AG04449 (cell line): ENCODE measurements at regions not wholly inside any gene's neighbourhood (a gene's known extent, or its start where the extent isn't known, plus 50 kb on each side); places are given as distances from the start of the nearest gene placed in this dataset.

Source experiments
- CTCF ChIA-PET: fragments of 350-600 bp; formaldehyde crosslinking; extraction: SDS; loops from one replicate; lab custom pipeline; 2021; ENCODE audit warnings: antibody characterized with exemption; lab: Yijun Ruan, JAX
- POLR2A ChIA-PET: fragments of 400-600, 350-600 bp; formaldehyde crosslinking; extraction: SDS; loops from one replicate; lab custom pipeline; 2020; ENCODE audit warnings: antibody characterized with exemption, inconsistent platforms; lab: Yijun Ruan, JAX
- DNase-seq: peaks from one replicate; pipeline ENCODE4 v3.0.0-alpha.2; 2010; ENCODE audit warnings: low read depth, low spot score
- H3K4me3 ChIP-seq: 2 replicates; pipeline ENCODE4 v1.5.1; 2011; ENCODE audit warnings: low read depth, mild to moderate bottlenecking, control low read depth, low read length
- CTCF ChIP-seq: IDR thresholded peaks from one replicate; pipeline ENCODE4 v1.5.1; 2011; ENCODE audit warnings: mild to moderate bottlenecking, moderate library complexity, low read length, control low read depth, inconsistent platforms; ENCODE audit not compliant: insufficient read depth; ENCODE audit errors: missing control alignments

DNA sequence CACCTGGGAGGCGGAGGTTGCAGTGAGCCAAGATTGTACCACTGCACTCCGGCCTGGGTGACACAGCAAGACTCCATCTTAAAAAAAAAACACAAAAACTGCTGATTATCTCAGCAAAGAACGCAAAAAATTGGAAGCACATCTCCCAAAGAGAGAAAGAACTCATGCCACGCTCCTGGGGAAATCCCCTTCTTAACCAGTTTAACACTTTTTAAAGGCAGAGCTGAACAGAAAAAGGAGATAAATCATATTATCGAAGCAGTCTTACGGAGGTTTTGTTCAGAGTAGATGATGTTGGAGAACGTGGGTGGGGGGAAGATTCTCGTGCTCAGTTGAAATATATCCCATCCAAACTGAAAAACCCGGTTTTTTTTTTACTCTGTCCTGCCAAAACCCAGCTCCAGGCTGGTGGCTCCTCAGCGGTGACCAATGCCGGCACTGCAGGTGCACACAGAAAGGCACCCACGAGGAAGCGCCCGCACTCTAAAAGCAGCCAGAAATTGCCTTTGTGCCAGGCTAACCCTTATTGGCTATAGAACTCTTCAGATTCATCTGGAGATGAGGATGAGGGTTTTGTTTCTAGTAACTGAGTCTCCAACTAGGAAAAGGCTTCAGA is 100.2 kb upstream of the PARP11 start:
- DNase-seq, result no peak
- no peak overlapping the region for H3K4me3 ChIP-seq
- no peak for TF ChIP-seq CTCF
- ChIA-PET POLR2A (no interaction called here), CTCF (no interaction called here)

DNA sequence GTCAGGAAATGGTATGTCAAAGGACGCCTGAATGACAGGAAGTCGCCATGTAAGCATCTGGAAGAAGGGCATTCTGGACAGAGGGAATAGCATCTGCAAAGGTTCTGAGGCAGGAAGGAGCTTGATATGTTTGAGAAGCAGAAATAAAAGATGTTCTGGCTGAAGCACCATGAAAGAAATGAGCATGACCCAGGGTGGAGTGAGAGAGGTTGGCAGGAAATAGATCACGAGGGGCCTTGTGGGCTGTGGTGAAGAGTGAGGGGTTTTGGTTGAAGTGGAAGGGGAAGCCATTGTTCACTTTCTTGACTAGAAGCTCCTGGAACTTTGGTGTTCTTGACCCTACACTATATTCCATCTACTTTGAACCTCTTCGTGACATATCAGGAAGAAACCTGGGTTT is 99.4 kb upstream of the PARP11 start:
- H3K4me3 ChIP-seq, result no peak overlapping the region
- CTCF ChIA-PET, result no interaction called here
- POLR2A ChIA-PET, result no interaction called here
- DNase-seq, result no peak
- no peak for TF ChIP-seq CTCF

GRCh38 chr12:3968523-3968922 is 95.3 kb upstream of the PARP11 start:
- no peak overlapping the region for H3K4me3 ChIP-seq
- DNase-seq, result no peak
- POLR2A ChIA-PET, result no interaction called here
- TF ChIP-seq CTCF, result no peak
- CTCF ChIA-PET, result interaction anchor here (1.3 to 2.7 kb wide), 2 partner anchors 70 to 309 kb away, joined by 4 to 11 read pairs; no protein-coding TSS in a partner anchor

- CTCF ChIA-PET, result interaction anchor here (1.3 kb wide), 1 partner anchor 71 kb away, joined by 4 read pairs; no protein-coding TSS in a partner anchor
Measured at GRCh38 chr12:3967556-3968160, 94.5 kb upstream of the PARP11 start.

GRCh38 chr12:3966376-3966775 is 93.2 kb upstream of the PARP11 start:
- CTCF ChIA-PET, result no interaction called here
- POLR2A ChIA-PET, result no interaction called here
- no peak for DNase-seq
- TF ChIP-seq CTCF, result no peak
- no peak overlapping the region for H3K4me3 ChIP-seq

More at GRCh38 chr12:3967556-3968160, 94.5 kb upstream of the PARP11 start:
- no peak for DNase-seq
- no peak overlapping the region for H3K4me3 ChIP-seq
- no peak for TF ChIP-seq CTCF
- POLR2A ChIA-PET, result no interaction called here

DNA sequence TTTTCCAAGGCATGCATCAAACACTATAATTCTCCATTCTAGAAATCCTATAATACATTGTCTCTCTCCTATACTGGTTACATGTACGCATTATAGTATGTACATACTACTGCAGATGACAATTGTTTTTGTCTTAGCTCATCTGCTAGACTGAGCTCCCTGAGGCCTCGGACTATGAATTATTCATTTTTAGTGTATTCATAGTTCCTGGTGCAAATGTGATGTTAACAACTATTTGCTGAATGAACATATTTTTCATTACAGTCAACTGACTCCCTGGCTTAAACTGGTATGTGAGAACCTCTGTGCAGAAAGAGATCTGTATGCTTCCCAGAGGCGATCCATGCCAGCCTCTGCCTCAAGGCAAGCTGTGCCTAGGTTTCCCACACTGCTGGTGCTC is 91.8 kb upstream of the PARP11 start:
- H3K4me3 ChIP-seq, result no peak overlapping the region
- POLR2A ChIA-PET, result no interaction called here
- DNase-seq, result no peak
- TF ChIP-seq CTCF, result no peak
- CTCF ChIA-PET, result interaction anchor here (1.2 to 1.9 kb wide), 2 partner anchors 74 to 311 kb away, joined by 3 to 6 read pairs; no protein-coding TSS in a partner anchor
